ENCODE measurements at regions not wholly inside any gene's neighbourhood (a gene's known extent, or its start where the extent isn't known, plus 50 kb on each side); places are given as distances from the start of the nearest gene placed in this dataset.
"Not testable (repeated sequence)": the region's sequence is repeated elsewhere in the genome, so short reads cannot be mapped to it uniquely, and the experiment has no call there.

- no peak for DNase-seq
Measured at GRCh38 chr5:42090162-42090561, 165.1 kb downstream of the FBXO4 start.

DNA sequence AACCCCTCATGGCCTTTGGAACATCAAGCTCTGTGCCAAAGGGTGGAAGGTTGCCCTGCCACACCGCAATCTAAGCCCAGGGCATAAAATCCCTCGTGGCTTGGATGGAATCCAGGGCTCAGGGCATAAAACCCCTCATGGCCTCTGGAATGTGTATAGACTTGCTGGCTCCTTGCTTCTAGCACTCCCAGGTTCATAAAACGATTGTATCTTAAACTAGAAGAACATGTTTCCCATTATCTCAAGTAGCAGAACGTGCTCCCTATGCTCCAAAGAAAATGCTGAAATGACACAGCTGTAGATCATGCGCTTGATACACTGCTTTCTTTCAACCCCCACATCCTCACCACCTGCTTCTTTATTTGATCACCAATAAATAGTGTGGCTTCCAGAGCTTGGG lies 174.8 kb downstream of the FBXO4 start:
- not testable (repeated sequence) for DNase-seq

DNA sequence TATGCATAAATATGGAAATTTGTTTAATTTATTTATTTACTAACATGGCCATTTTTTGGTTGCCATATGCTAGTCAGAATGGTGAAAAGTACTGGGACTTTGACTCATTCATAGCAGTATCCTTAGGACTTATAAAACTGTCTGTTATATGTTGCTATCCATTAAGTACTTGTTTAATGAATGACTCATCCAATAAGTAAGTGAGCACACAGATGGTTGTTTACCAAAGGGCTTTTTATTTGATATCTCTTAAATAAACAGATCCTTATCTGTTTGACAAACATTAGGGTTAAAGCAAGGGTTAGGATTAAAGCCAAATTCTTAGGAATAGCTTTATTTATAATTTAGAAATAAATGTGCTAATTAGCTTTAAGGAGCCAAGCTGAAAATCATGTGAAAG lies 183.4 kb downstream of the FBXO4 start:
- DNase-seq, result no peak

DNA sequence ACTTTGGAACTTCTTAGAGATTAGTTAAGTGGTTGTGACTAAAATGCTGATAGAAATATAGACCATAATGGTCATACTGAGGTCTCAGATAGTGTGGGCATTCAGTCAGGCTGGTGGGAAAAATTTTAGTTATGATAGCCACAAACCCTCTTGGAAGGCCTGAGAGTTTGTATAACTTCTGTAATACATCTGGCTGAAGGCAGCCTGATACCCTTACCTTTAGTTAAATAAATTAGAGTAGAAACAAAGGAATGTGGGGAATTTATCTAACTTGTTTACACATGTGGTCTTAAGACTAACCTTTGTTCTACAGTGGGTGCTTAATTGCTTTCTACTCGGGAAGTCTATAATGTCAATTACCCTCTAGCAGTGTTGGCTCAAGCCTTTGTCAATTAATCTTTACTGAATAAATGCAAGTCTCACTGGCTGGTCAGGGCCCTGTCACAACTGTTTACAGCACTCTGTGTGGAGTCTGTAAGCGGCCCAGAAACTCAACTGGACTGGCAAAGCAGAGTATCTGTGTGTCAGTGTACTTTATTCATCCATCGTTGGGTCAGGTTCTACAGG lies 184.0 kb downstream of the FBXO4 start:
- no peak for DNase-seq

- DNase-seq, result not testable (repeated sequence)
Measured at GRCh38 chr5:42115721-42116120, 190.6 kb downstream of the FBXO4 start.

DNA sequence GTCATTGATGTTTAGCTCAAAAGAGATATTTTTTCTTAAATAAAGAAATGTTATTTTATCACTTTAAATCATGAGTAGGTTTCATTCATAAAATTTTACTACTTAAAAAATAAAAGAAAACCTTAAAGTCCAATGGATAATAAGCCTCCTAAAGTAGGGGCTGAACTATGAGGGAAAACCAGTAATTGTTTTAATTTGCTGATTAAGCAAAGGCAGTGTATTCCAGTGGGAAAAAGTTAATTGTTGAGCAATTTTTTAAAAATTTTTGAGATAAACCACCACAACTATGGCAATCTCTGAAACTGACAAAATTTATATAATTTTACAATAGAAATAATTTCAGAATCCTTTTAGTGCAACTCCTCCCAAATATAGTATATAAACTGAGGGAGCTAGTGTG lies 195.0 kb downstream of the FBXO4 start:
- no peak for DNase-seq

DNA sequence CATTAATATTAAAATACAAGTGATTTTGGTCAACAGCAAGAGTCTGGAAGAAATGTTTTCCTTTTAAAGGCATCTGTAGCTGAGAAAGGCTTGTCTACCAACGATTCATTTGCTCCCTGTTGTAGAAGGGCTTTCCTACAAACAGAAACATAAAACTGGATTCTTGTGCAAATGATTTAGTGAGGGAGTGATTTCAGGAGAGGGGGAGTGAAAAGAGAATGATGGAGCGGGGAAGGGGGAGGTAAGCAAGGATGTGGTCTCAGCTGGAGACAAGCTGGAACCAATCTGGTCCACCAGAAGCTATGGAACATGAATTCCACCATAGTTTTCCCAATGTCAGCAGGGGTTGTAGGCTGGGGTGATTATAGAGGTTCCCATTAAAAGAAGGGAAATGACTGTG lies 196.3 kb downstream of the FBXO4 start:
- DNase-seq, result no peak

GRCh38 chr5:42131081-42131480 lies 206.0 kb downstream of the FBXO4 start:
- no peak for DNase-seq

GRCh38 chr5:42143361-42143760 lies 218.3 kb downstream of the FBXO4 start:
- DNase-seq, result no peak

- DNase-seq, result no peak
Measured at GRCh38 chr5:42148813-42149212, 223.7 kb downstream of the FBXO4 start.

- DNase-seq, result no peak
Measured at GRCh38 chr5:42157215-42157614, 232.1 kb downstream of the FBXO4 start.

DNA sequence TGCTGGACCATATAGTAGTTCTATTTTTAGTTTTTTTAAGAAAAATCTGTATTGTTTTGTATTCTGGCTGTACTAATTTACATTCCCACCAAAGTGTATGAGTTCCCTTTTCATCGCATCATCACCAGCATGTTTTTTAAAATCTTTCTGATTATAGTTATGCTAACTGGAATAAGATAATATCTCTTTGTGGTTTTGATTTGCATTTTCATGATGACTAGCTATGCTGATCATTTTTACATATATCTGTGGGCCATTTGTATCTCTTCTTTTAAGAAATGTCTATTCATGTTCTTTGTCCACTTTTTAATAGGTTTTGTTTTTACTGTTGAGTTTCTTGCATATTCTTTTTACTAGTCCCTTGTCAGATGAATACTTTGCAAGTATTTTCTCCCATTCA lies 238.0 kb downstream of the FBXO4 start:
- no peak for DNase-seq

DNA sequence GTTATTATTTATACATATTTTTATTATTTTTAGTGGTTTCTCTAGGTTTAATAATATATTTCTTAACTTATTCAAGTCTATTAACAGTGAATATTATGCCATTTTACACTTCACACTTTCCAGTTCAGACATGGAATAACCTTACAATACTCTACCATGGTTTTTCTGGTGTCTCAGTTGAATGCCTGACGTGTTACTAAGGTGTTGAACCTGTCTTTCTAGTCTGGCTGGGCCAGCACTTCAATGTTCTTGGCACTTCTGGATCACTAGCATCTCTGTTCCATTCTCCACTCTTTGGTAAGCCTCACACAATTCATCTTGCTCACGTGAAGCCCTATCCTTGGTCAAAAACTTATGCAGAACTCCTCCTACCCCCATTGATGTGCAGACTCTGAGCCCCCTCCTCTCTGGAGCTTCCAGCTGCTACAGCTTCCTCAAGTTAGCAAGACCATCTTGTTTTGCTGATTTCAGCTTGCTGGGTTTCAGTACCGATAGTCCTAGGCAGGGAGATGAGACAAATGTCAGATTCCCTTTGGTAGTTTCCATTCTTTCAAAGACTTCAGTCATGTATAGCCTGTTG lies 243.1 kb downstream of the FBXO4 start:
- DNase-seq, result no peak

- DNase-seq, result not testable (repeated sequence)
Measured at GRCh38 chr5:42176118-42176517, 247.1 kb upstream of the GHR start.

DNA sequence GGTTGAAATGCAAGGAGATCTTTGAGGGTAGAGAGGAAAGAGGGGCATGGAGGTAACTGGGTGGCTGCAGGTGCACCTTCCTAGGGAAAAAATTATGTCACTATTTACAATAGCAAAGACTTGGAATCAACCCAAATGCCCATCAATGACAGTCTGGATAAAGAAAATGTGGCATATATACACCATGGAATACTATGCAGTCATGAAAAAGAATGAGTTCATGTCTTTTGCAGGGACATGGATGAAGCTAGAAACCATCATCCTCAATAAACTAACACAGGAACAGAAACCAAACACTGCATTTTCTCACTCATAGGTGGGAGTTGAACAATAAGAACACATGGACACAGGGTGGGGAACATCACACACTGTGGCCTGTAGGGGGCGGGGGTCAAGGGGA lies 243.4 kb upstream of the GHR start:
- DNase-seq, result not testable (repeated sequence)

- DNase-seq, result no peak
Measured at GRCh38 chr5:42216904-42217303, 206.3 kb upstream of the GHR start.

DNA sequence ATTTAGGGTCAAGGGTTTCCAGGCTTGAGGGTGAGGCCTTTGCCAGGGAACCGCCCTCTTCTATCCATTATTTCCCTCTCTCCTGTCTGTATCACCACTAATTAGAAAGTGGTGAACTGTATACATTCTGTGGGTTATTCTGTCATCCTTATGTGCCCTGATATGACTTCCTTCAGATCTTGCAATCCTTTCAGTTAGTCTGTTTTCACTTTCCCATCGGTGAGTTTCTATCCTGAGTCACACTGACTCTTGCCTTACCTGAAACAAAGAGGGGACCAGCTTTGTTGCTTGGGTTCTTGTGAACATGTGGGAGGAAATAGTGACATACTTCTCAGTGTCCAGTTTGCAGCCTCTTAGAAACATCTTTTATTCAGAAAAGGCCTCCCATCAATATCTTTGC lies 205.4 kb upstream of the GHR start:
- DNase-seq, result no peak

- no peak for DNase-seq
Measured at GRCh38 chr5:42225009-42225408, 198.2 kb upstream of the GHR start.

DNA sequence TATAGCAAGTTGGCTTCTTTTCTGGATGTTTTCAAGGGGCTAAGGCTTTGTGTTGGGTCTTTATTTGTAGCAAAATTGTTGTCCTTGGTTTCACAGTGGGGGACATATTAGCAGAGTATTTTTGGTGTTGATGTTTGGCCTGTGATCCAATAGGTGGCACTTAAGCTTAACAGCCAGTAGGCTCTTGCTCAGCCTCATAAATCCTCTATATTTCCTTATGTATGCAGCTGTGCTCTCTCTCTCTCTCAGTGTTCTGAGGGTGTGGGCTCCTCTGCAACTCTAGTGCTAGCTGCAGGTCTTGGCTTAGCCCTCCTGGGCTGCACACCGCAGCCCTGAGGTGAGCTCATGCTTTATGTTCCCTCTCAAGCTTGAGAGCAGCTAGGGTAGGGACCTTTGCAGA lies 195.0 kb upstream of the GHR start:
- DNase-seq, result no peak

DNA sequence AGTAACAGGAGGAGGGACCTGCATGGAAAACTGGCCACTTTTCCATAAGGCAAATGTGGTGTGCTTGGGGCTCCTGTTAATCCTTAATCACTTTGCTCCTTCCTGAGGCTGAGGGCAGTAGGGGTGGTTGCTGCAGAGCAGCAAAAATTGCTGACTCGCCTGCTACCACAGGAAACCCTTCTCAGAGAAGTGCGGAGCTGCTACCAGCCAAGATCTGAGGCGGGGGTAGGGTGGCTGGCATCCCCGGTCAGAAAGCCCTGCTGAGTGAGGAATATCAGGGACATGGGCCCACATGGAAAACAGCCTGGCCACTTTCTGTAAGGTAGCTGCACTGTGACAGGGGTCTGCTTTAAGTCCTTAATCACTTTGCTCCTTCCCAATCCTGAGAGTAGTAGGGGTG lies 192.4 kb upstream of the GHR start:
- no peak for DNase-seq

- DNase-seq, result no peak
Measured at GRCh38 chr5:42235241-42235640, 188.0 kb upstream of the GHR start.

DNA sequence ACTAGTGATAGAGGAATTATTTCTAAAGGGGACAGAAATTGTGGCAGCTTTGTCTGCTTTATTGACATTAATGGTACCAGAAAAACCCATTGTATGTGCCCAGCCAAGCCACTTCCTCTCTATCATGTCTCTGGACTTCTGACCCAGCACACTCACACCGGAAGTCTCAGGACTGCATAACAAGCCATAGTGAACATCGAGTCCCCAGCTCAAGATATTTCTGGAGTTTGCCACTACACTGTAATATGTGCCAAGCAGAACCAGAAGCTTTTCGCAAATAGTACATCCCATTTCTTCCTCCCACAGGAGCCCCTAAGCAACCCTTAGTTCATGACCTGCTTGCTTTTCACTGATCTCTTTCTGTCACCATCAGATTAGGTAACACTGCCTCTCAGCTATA lies 187.4 kb upstream of the GHR start:
- no peak for DNase-seq

DNA sequence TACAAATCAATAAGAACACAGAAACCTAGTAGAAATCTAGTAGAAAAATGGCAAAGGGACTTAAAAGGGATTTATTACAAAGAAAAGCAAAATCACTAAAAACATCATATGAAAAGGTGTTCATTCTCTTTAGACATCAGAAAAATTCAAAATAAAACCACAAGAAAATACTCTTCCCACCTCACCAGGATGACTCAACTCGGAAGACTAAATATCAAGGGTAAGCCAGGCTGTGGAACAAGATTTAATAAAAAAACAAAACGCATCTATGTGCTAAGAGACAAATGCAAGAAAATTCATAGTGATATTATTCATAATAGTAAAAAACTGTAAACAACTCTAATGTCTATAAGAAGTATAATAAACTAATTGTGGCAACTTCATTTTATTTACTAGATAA lies 181.6 kb upstream of the GHR start:
- no peak for DNase-seq

DNA sequence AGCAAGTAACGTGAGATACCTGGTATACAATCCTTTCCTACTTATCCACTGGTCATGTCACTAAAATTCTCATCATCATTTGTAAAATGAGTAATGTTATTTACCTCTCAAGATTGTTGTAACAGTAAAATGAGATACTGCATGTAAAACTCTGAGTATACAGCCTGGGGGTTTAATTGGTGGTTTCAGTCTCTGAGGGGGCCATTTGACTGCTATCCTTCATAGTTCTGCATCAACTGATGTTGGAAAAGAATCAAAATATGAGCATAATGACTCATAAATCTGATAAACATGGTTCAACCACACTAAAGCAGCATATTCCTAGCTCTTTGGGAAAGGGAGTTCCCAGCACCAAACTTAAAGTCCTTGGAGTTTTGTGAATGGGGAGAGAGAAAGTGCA lies 181.0 kb upstream of the GHR start:
- DNase-seq, result no peak

GRCh38 chr5:42242881-42243485 lies 180.3 kb upstream of the GHR start:
- no peak for DNase-seq
